GM23248 (cell line): ENCODE measurements at regions not wholly inside any gene's neighbourhood (a gene's known extent, or its start where the extent isn't known, plus 50 kb on each side); places are given as distances from the start of the nearest gene placed in this dataset.

Experiments used
- EZH2 ChIP-seq: fragments of 200-600 bp; sonication (generic); IDR thresholded peaks from 2 replicates; pipeline ENCODE4 v1.6.1; 2018; ENCODE audit warnings: antibody characterized with exemption, mild to moderate bottlenecking; ENCODE audit not compliant: insufficient read depth, poor library complexity, severe bottlenecking
- EZH2phosphoT487 ChIP-seq: fragments of 200-600 bp; sonication (generic); IDR thresholded peaks from 2 replicates; pipeline ENCODE4 v1.6.1; 2018; ENCODE audit warnings: antibody characterized with exemption, moderate library complexity, mild to moderate bottlenecking, low read depth; ENCODE audit not compliant: insufficient read depth

- no peak for TF ChIP-seq EZH2phosphoT487
- TF ChIP-seq EZH2, result no peak
Measured at GRCh38 chr11:127270851-127271250, 270.3 kb upstream of the KIRREL3 start.
